Type B pancreatic cell (in vitro differentiated cells): ENCODE measurements at regions not wholly inside any gene's neighbourhood (a gene's known extent, or its start where the extent isn't known, plus 50 kb on each side); places are given as distances from the start of the nearest gene placed in this dataset.

Source experiments
- DNase-seq: peaks from one replicate; pipeline ENCODE4 v3.0.0; 2021; ENCODE audit warnings: mixed read lengths; ENCODE audit not compliant: unreplicated experiment; ENCODE audit errors: extremely low spot score
- H3K27ac Mint-ChIP-seq: 2 replicates; pipeline ENCODE4 v1.8.0; 2021; ENCODE audit warnings: mild to moderate bottlenecking, mixed read lengths
- H3K27me3 Mint-ChIP-seq: 2 replicates; pipeline ENCODE4 v1.8.0; 2021; ENCODE audit warnings: mixed read lengths
- H3K36me3 Mint-ChIP-seq: 2 replicates; pipeline ENCODE4 v1.8.0; 2021; ENCODE audit warnings: mixed read lengths
- H3K4me1 Mint-ChIP-seq: one replicate; pipeline ENCODE4 v1.8.0; 2021; ENCODE audit warnings: mixed read lengths; ENCODE audit not compliant: unreplicated experiment
- H3K4me3 Mint-ChIP-seq: 2 replicates; pipeline ENCODE4 v1.8.0; 2021; ENCODE audit warnings: mild to moderate bottlenecking, mixed read lengths
- H3K9me3 Mint-ChIP-seq: 2 replicates; pipeline ENCODE4 v1.8.0; 2021; ENCODE audit warnings: mixed read lengths
- CTCF ChIP-seq: fragments of 200-600 bp; sonication (generic); conservative IDR thresholded peaks from 2 replicates; pipeline ENCODE4 v1.5.0; 2021; ENCODE audit warnings: antibody characterized with exemption, mild to moderate bottlenecking

DNA sequence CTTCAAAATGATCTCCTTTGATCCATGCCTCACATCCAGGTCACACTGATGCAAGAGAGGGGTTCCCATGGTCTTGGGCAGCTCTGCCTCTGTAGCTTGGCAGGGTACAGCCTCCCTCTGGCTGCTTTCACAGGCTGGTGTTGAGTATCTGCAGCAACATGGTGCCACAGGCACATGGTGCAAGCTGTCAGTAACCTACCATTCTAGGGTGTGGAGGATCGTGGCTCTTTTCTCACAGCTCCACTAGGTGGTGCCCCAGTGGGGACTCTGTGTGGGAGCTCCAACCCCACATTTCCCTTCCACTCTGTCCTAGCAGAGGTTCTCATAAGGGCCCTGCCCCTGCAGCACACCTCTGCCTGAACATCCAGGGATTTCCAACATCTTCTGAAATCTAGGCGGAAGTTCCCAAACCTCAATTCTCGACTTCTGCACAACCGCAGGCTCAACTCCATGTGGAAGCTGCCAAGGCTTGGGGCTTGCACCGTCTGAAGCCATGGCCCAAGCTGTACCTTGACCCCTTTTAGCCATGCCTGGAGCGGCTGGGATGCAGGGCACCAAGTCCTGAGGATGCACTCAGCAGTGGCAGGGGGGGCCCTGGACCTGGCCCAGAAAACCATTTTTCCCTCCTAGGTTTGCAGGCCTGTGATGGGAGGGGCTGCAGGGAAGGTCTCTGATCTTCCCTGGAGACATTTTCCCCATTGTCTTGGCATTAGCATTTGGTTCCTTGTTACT, 137.8 kb upstream of the NUDT6 start:
- TF ChIP-seq CTCF: no peak
- H3K27ac Mint-ChIP-seq: no peak overlapping the region
- no peak for DNase-seq
- peaks cover 22% of the 10 kb centered on the region for H3K36me3 Mint-ChIP-seq
- peaks cover 3% of the 10 kb centered on the region for H3K9me3 Mint-ChIP-seq
- H3K27me3 Mint-ChIP-seq: no peaks in the 10 kb centered on the region
- no peaks in the 10 kb centered on the region for H3K4me1 Mint-ChIP-seq
- H3K4me3 Mint-ChIP-seq: no peak overlapping the region

GRCh38 chr4:123064390-123064789, 142.0 kb upstream of the NUDT6 start:
- Mint-ChIP-seq H3K4me1 (peaks cover 3% of the 10 kb centered on the region), H3K36me3 (peaks cover 11% of the 10 kb centered on the region), H3K27ac (no peak overlapping the region), H3K4me3 (no peak overlapping the region), H3K27me3 (no peaks in the 10 kb centered on the region), H3K9me3 (no peaks in the 10 kb centered on the region)
- DNase-seq: no peak
- no peak for TF ChIP-seq CTCF

- Mint-ChIP-seq H3K36me3 (no peaks in the 10 kb centered on the region), H3K4me3 (no peak overlapping the region), H3K9me3 (no peaks in the 10 kb centered on the region), H3K4me1 (peaks cover 3% of the 10 kb centered on the region), H3K27me3 (no peaks in the 10 kb centered on the region), H3K27ac (no peak overlapping the region)
- no peak for TF ChIP-seq CTCF
- DNase-seq: no peak
Measured at GRCh38 chr4:123068081-123068480, 145.7 kb upstream of the NUDT6 start.

DNA sequence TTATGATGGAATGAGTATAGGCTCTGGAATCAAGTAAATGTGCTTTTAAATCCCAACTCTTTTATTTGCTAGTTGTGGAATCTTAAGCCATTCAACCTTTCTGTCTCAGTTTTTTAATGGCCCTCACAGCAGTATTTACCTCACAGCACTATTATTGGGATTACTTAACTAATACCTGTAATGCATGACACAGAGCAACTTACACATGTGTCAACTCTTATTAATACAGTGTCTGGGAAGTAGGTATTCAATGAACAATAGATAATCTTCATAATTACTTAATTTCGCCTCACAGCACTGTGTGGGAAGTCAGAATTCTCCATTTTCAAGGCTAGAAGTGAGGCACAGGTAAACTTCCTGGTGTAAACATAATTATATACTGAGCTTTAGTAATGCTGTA, 149.7 kb upstream of the NUDT6 start:
- no peak for TF ChIP-seq CTCF
- H3K36me3 Mint-ChIP-seq: no peaks in the 10 kb centered on the region
- no peak overlapping the region for H3K27ac Mint-ChIP-seq
- peaks cover 3% of the 10 kb centered on the region for H3K4me1 Mint-ChIP-seq
- no peaks in the 10 kb centered on the region for H3K27me3 Mint-ChIP-seq
- H3K9me3 Mint-ChIP-seq: no peaks in the 10 kb centered on the region
- no peak for DNase-seq
- H3K4me3 Mint-ChIP-seq: no peak overlapping the region

DNA sequence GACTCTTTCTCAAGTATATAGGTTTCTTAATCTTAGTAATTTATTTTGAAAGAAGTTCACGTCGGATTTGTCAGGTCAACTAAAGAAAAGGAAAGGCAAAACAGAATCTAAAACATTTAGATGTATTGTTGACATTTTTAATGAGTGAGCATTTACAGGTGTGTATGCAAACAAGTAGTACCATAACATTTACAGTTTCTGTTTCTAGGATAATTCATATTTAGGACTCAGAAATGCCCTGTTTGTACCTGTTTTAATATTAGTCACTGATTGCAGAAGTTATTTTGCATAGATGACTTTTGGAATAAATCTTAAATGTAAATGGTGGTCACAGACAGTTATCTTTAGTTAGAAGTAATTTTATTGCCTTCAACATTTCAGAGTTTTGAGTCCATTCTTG, 151.3 kb upstream of the NUDT6 start:
- no peak for TF ChIP-seq CTCF
- H3K4me3 Mint-ChIP-seq: no peak overlapping the region
- H3K36me3 Mint-ChIP-seq: no peaks in the 10 kb centered on the region
- no peaks in the 10 kb centered on the region for H3K9me3 Mint-ChIP-seq
- H3K27me3 Mint-ChIP-seq: no peaks in the 10 kb centered on the region
- DNase-seq: no peak
- H3K27ac Mint-ChIP-seq: no peak overlapping the region
- peaks cover 3% of the 10 kb centered on the region for H3K4me1 Mint-ChIP-seq
